A549 (cell line): ENCODE measurements at regions not wholly inside any gene's neighbourhood (a gene's known extent, or its start where the extent isn't known, plus 50 kb on each side); places are given as distances from the start of the nearest gene placed in this dataset.

Experiments used
- CHD2 ChIP-seq: fragments of 150-350 bp; IDR thresholded peaks from 2 replicates; pipeline ENCODE4 v1.6.1; 2014; ENCODE audit warnings: low read length; ENCODE audit not compliant: partially characterized antibody
- CTCF ChIP-seq: fragments of >200 bp; sonication (Bioruptor Twin); formaldehyde crosslinking; IDR thresholded peaks from 3 replicates; pipeline ENCODE4 v1.5.1; 2016
- ESRRA ChIP-seq: fragments of 150-350 bp; IDR thresholded peaks from 2 replicates; pipeline ENCODE4 v1.6.1; 2014; ENCODE audit warnings: mild to moderate bottlenecking, low read length, borderline replicate concordance
- NR3C1 ChIP-seq: fragments of >200 bp; sonication (Bioruptor Twin); formaldehyde crosslinking; IDR thresholded peaks from 3 replicates; pipeline ENCODE4 v1.6.1; 2017
- POLR2A ChIP-seq: IDR thresholded peaks from 2 replicates; pipeline ENCODE4 v1.6.1; 2012; ENCODE audit warnings: mild to moderate bottlenecking, low read length
- POLR2AphosphoS2 ChIP-seq: conservative IDR thresholded peaks from 2 replicates; pipeline ENCODE4 v1.6.1; 2012; ENCODE audit warnings: low read length, improper control_type of control experiment, inconsistent platforms

GRCh38 chr2:181174611-181175580 is 194.5 kb downstream of the UBE2E3 start:
- TF ChIP-seq POLR2A (no peak), CHD2 (no peak), CTCF (no peak), ESRRA (no peak), NR3C1 (no peak), POLR2AphosphoS2 (no peak)
